C4-2B (cell line): ENCODE measurements at regions not wholly inside any gene's neighbourhood (a gene's known extent, or its start where the extent isn't known, plus 50 kb on each side); places are given as distances from the start of the nearest gene placed in this dataset.

Experiments
- H3K27ac ChIP-seq: fragments of 450-650 bp; 2 replicates; pipeline ENCODE4 v1.5.1; 2017
- CTCF ChIP-seq: fragments of 450-650 bp; conservative IDR thresholded peaks from 2 replicates; pipeline ENCODE4 v1.5.1; 2017; ENCODE audit warnings: mild to moderate bottlenecking
- ZFX ChIP-seq: fragments of 450-650 bp; IDR thresholded peaks from 2 replicates; pipeline ENCODE4 v1.6.1; 2017

DNA sequence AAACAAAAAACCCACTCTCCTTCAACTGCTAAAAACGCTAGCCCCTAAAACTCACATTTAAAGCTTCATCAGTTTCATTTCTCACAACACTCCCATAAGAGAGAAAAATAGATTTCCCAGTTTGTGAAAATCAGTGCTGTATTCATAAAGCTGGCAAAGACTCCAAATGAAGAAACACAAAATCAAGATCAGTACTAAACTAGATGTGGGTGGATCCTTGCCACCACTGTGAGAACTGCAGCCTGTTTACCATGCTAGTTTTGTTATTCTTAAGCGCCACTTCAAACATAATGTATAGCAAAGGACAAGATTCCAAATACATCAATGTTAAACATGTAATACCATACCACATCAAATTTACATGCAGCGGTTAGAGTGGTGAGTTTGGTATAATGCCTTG, 104.5 kb upstream of the CCDC150 start:
- no peak overlapping the region for H3K27ac ChIP-seq
- TF ChIP-seq ZFX: no peak
- no peak for TF ChIP-seq CTCF

GRCh38 chr2:196535742-196536141, 103.8 kb upstream of the CCDC150 start:
- H3K27ac ChIP-seq: no peak overlapping the region
- 0 out of 2 replicates have a peak, but pooled peaks have one; percentile 4 for TF ChIP-seq CTCF
- TF ChIP-seq ZFX: no peak

DNA sequence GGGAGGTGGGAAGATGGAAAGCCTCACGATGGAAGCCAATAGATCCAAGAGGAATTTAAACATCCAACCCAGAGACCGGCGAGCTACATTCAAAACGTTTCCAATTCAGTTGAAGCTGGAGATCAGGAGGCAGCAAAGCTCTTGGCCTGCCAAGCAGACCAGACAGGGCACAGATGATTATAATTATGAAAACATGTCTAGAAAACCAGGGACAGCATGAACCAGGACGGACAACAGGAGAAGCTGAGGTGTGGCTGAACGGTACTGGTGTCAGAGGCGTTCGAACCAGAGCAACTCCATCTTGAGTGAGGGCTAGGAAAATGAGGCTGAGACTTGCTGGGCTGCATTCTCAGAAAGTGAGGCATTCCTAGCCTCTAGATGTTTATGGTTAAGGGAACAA, 102.2 kb upstream of the CCDC150 start:
- TF ChIP-seq ZFX (no peak), CTCF (no peak)
- no peak overlapping the region for H3K27ac ChIP-seq

- H3K27ac ChIP-seq: no peak overlapping the region
- TF ChIP-seq CTCF (no peak), ZFX (no peak)
Measured at GRCh38 chr2:196538189-196538588, 101.3 kb upstream of the CCDC150 start.

- H3K27ac ChIP-seq: no peak overlapping the region
- no peak for TF ChIP-seq ZFX
- no peak for TF ChIP-seq CTCF
Measured at GRCh38 chr2:196538646-196539045, 100.9 kb upstream of the CCDC150 start.

DNA sequence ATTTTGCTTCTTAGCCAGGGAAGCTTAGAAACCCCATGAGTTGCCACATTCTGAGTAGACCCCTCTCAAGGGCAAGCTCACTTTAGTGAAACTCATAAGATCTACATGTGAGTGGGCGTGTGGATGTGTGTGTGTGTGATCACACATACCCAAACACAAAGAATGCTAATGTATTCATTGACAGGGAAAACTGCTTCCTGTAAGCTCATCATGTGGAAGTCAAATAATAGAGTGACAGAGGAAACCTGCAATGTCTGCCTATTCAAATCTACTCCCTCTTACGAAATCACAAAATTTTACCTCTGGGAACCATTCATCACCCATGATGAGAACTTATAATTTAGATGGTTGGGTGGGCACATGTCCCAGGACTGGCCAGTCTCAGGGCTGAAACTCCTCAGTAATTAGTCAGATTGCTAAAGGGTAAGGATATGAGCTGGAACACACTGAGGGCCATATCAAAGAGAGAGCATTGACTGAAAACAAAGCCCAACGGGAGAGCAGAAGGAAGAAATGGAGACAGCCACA, 94.5 kb upstream of the CCDC150 start:
- H3K27ac ChIP-seq: no peak overlapping the region
- TF ChIP-seq CTCF (no peak), ZFX (no peak)

DNA sequence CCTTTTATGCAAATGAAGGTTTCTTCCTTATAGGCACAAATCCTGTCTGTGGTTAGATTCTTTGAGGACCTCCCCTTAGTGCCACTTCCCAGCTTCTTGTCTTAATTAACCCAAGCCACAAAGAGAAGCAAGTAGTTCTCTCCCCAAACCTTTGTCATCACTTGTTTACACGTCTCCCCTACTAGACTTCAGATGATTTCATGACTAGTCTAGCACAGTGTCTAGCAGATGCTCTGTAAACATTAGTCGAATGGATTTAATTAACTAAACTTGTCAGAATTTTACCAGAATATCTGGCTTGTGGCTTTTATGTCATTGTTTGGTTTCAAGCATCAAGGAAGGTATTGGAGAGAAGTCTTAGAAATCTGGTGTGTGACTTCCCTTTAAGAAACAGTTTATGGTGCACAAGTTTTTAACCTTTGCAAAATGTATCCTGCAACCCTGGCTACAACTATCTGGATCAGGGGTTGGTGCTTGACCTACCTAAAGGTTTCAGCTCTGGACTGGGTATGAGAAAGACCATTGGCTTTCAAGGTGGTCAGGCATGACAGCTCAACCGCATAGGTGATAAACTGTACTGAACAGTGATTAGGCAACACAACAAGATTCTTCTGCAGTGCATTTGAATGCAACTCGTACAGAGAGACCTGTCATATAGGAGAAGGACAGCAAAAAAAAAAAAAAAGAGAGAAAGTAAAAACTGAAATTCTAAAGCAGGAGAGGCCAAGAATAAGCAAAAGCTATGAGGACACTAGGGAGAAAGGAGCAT, 93.2 kb upstream of the CCDC150 start:
- TF ChIP-seq CTCF (no peak), ZFX (no peak)
- H3K27ac ChIP-seq: no peak overlapping the region
